ENCODE measurements at regions not wholly inside any gene's neighbourhood (a gene's known extent, or its start where the extent isn't known, plus 50 kb on each side); places are given as distances from the start of the nearest gene placed in this dataset.

DNA sequence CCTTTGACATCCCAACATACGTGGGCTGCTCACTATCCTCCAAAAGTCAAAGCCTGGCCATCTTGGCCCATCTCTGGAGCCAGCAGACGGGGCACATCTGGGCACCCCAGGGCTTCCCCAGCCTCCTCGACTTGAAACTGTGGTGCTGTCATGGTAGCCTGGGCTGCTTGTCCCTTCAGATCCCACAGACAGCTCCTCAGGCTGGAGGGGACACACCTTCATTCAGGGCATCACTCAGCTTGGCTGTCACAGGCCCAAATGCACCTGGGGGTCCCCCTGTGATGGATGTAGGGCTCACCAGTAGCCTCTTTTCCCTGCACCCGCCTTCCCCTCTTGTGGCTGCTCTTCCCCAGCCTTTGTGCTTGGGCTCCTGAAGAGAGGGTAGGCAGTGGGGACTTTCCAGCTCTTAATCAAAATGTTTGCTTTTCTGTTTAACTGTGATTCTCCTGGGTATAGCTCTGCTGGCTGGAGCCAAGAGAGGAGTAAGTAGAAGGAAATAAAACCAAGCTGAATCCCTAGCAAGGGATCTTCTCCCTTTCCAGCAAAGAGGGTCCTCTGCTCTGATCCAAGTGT, 92.3 kb downstream of the GYPC start:
- DNase-seq, result no peak

DNA sequence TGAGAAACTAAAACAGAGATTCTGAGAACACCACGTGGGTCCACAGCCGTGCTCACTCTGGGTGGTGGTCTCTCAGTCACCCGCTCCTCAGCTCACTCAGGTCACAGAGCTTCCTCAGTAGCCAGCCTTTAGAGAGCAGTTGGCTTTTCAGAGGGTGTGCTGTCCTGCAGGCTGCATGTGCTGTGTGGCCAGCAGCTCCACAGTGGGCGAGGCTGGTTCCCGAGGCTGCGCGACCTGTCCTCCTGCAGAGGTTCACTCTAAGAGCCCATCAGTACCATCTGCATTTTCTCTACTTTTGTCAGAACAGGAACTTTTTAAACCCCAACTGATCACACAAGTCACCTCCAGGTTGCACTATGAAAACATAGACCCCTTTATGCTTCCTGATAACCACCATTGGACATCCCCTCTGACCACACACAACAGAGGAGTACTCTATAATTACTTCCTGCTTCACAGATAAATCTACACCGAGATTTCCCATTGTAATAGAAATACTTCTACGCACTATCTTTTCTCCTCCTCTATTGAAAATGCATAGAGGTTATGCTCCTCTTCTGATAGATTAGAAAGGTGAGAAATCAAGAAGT, 93.1 kb downstream of the GYPC start:
- no peak for DNase-seq

DNA sequence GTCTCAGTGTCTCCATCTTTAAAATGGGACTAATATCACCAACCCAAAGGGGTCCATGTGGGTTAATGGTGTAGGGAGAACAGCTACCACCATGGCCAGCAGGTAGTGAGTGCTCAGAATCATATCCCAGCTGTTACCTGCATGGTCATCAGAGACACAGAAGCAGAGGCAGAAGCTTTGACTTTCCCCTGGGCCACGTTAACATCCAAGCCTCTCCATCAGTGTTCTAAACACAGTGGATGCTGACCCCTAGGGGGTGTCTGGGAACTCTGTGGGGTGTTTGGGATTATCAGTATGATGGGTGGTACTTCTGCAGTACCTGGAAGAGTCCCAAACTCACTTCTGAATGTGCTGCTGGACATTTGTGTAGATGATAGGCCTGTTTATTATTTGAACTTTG, 93.6 kb downstream of the GYPC start:
- DNase-seq, result no peak

DNA sequence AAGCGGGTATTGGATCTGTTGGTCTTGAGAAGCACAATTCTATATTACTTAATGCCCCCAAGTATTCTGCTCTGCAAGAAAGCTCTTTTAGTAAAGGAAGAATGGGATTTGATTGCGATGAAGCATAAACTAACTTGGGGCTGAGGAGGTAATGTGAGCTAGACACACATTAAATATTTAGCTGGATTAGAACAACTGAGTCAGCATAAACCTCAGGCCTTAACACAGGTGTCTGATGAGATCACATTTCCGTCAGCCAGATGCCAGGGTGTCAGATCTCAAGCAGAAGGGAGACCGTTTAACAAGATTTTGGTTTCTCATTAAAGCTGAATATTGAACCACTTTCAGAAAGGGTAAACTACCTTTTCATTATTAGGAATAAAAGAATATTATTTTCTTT, 94.5 kb downstream of the GYPC start:
- DNase-seq, result peak; percentile 29

DNA sequence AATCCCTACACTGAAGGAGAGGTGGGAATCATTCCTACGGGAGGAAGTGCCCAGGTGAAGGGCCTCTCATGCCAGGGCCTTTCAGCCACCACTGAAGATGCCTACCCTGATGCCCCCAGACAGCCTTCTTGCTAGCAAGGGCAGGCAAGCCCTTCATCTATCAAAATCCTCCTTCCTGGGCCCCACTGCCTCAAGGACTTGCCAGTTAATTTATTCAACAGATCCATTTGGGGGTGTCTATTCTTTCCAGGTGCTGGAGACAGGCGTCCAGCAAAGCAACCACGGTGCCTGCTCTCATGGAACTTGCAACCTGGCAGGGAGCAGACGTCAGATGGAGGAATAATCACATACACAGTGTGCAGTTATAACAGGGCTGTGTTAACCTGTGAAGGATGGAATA, 95.5 kb downstream of the GYPC start:
- DNase-seq, result no peak

DNA sequence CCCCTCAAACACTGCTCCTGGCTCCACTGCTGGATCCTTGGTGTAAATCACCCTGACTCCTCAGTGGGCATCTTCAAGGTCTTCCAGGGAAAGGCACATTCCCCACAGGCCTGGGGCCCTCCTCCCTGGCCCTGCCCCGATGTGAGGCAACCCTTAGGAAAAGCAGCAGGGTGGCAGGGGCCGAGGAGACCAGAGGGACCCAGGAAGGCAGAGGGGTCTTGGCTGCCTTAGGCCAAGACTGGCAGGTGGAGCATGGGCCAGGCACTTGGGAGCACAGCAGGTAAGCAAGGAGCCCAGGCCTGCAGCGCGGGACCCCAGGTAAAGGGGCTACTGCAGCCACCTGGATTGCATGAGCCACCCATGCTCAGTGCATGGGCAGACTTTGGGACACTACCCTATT, 96.9 kb downstream of the GYPC start:
- no peak for DNase-seq

DNA sequence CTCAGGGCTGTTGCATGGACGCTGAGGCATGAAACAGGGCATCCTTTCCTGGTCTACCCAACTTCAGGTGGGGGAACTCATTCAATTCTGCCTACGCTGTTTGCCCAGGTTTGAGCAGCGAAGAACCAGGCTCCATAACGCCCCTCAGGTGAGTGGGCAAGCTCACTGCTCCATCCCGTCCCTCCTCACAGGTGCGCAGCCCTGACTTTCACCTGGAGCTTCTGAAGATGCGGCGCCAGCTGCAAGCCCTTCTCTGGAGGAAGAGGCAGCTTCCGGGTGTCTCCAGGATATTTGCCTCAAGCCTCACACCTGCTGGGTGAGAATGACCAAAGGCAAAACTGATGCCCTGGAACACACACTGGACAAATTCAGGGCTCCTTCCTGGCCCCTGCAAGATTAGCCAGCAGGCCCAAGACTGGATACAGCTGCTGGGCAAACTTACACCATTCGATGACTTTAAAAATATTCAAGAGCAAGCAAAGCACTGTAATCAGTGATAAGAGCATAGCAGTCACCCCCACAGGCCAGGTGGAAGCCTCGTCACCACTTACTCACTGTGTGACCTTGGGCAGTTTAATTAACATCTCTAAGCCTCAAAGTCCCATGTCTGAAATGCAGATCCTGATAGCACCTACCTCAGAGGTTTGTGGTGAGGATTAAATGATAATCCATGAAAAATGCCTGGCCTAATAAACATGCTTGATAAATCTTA, 97.7 kb downstream of the GYPC start:
- peak; percentile 26 for DNase-seq

DNA sequence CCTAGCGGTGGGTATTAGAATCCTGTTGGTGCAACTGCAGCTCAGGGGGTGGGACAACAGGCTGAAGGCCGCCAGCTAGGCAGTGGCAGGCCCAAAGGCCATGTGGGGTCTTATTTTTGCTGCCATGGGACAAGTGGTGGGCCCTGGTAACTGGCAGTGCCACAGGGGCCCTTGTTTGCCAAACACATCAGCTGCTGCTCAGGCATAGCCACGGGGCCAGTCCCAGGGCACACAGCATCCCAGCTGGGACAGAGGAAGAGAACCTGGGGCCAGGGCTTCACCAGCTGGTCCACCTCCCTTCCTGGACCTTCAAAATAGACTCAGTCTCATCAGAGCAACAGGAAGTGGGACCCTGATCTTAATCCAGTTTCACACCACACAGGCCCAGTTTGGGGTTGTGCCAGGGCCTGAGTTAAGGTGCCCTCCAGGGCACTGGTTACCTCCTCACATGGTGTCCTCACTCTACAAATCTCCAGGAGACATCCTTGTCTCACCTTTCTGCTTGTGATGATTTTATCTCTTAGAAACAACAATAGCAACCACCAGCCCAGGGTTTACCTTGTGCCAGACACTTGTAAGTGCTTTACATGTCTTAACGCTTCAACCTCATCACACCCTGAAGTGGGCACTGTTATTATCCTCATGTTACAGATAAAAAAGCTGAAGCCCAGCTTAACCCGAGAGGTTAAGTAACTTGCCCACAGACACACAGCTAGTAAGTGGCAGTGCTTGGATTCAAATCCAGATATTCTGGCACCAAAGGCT, 98.5 kb downstream of the GYPC start:
- DNase-seq, result no peak

DNA sequence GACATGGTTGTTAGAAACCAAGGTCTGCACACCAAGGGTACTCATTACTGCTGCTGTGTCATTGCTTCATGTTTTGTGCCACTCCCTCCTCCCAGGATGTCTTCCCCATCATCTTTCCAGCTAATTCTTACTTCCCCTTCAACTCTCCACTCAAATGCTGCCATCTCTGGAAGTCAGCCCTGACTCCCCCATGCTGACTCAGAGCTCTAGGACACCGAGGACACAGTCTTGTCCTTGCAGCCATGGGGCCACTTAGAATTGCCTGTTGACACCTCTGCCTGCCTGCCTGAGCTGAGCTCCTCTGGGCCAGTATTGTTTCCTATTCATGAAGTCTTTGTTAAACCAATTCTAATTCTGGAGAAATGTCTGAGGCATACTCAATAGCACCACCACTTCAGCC, 100.2 kb downstream of the GYPC start:
- DNase-seq, result no peak

DNA sequence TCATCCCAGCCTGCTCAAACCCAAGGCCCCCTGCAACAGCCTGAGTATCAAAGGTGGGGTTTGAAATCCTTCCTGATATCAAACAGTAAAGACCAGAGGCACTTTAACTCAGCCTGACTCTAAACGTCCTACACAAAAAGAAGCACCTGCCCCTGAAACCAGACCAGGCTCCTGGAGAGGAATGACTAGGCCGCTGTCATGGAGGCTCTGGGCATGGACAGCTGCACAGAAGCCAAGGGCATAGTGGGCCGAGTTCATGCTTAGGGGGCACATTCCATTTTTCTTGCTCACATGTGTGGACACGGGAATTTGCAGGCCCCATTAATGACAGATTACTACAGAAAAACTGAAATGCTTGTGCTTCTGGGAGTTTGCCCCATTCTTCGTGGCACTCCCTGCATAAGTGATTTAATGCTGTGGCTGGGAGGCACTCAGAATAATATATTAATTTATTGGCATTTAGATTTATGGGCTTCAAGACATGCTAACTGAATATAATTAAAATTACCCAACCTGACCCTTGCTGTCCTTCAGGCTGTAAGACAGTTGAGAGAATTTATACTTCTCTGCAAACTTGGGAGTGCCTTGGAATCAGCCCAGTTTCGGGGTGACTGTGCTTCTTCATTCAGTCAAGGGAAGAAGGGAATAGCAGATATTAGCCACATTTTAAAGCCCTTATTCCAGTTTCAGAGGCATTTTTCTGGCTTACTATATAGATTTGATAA, 105.5 kb downstream of the GYPC start:
- DNase-seq, result no peak

DNA sequence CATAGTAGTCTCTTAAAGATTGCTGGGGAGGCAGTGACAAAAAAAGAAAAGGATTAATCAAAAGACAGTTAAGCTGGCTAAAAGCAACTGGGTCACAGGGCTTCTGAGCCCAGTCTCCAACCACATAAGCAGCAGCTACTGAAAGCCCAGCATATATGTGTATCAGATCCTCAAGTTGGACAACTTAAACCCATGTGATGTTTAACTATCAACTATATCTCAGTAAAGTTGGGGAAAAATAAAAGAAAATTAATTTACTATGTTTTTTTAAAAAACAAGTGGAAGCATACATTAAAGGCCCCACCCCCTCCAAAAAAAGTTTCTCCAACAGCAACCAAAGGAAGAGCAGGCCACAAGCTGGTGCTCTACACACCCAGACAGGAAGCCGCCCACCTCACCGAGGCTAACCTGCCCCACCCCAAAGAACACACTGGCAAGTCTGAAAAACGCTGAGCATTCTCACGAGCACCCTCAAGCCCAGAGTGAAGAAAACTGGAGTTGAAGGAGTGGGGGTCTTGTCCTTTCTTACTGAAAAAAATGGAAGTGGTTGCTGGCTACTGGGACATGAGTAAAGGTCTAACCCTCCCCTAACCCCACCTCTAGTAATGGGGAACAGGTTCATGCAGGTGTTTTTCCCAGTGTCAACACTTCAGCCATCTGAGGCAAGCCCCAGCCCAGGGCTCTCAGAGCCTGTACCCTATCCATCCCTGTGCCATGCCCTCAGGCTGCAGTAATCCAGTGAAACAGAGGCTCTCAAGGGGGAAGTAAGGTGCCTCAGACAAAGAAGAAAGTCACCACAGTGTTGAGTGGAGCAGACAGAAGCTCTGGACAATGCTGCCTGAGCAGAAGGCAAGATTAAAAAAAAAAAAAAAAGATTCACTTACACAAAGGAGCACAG, 106.3 kb downstream of the GYPC start:
- DNase-seq, result no peak

DNA sequence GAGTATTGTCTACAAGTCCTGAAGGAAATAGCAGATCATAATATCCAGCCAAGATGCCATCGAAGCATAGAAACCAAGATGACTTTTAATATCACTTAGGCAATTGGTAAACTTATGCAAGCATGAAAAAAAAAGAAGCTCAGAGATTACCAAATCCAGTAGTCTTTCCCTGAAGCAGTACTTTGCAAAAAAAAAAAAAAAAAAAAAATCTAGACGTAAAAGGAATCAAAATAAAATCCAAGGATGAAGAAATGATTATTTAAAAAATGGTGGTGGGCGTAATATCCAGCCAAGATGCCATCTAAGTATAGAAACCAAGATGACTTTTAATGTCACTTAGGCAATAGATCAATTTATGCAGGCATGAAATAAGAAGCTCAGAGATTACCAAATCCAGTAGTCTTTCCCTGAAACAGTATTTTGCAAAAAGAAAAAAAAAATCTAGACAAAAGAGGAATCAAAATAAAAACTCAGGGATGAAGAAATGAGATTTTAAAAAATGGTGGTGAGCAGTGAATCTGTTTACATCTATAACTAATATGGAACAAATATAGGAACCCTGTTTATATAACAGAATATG, 108.8 kb downstream of the GYPC start:
- no peak for DNase-seq

DNA sequence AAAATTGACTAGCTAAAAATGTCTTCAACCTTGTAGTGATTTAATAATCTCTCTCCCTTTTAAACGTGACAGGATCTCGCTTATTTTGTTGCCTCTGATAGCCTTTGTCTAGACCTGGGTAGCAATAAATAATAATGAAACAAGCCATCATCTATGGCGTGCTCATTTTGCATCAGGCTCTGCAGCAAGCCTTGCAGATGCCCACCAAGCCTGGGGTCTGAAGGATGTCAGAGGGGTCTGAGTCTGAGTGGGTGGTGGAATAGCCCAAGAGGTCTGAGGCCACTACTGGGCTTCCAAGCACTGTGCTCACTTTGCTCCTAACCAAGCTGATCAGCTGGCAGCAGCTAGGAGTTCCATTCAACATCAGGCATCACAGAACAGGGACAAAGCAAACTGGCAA, 109.4 kb downstream of the GYPC start:
- no peak for DNase-seq

DNA sequence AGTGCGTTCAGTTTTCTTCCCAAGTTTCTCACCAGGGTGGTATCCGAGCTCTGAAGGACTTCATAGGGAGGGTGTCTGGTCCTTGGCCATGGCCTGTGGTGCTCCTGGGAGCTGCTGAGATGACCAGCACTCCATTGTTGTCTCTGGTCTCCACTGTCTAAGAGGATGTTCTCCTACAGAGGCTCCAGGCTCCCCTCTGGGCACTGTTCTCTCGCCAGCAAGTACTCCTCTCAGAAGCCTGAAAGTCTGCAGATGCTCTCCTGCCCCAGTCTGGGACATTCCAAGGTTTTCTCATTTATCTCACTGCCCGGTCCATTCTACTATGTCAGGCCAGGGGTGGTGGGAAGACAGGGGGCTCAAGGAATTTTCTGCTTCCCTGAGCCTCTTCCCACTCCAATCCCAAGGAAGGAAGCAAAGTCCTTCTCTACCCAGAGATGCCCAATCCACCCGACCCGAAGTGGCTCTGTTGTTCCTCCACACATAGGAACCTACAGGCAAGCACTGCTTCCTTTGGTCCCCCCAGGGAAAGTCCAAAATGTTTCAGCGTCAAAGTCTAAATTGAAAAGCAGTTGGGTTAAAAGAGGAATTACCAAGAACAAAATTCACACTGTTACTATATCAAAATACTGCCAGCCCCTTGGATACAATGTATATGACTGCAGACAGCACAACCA, 110.5 kb downstream of the GYPC start:
- no peak for DNase-seq

DNA sequence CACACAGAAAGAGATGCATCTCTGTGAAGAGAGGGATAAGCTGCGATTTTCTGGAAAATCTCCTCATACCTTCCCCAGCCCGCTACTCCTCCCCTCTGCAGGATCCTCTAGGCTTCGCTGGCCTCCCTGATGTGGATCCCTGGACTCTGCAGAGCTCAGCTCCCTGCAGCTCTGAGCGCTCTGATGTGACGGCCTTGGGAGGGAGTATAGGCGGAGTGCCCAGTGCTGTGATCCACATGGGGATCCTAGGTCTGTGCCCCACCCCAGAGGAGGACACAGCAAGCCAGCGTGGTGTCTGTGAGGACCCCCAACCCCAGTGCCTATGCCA, 111.0 kb downstream of the GYPC start:
- no peak for DNase-seq

DNA sequence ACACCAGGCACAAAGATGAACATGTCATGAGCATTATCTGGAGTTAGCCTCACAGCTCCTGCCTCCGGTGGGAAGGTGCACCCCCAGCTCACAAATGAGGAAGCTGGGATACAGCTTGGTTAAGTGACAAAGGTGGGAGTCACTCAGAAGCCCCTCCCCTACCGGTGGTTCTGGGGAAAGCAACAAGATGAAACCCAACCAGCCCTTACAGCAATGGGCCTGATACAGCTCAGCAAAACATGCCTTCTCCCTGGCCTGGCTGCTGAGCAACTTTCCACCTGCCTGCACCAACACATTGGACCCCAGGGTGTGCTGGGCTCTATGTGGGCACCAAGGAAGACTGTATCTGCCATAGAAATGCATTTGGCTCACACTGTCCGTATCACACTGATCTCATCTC, 113.2 kb downstream of the GYPC start:
- DNase-seq, result no peak

DNA sequence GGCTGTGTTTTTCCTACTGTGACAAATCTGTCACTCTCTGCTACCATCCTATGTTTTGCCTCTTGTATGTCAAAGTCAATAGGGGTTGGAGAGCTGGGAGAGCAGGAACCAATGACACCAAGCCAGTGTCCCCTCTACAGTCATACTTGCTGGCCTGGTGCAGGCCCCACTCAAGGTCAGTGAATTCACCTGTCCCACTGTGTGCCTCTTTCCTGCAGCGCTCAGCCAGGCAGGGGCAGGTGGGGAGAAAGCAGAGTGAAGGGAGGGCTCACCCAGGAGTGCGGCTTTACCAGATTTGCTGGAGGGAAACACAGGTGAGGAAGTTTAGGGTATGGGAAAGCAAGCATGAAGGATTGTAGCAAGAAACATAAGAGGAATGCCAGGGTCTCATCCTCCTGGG, 114.5 kb downstream of the GYPC start:
- no peak for DNase-seq

DNA sequence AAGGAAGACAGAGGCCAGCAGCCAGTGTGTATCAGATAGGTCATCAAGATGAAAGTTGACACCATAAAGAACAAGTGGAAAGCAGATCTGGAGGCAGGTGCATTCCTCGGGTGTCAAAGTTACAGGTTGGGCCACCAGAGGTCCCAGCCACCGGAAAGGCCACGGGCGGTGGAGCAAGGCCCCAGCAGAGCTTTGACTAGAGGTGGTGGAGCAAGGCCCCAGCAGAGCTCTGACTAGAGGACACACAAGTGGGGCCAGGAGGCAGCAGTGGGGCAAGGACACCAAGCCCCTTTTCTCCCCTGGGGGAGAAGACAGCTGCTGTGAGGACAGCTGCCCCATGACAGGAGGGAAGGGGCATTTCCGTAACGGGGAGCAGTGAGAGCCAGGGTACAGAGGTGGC, 115.1 kb downstream of the GYPC start:
- no peak for DNase-seq

DNA sequence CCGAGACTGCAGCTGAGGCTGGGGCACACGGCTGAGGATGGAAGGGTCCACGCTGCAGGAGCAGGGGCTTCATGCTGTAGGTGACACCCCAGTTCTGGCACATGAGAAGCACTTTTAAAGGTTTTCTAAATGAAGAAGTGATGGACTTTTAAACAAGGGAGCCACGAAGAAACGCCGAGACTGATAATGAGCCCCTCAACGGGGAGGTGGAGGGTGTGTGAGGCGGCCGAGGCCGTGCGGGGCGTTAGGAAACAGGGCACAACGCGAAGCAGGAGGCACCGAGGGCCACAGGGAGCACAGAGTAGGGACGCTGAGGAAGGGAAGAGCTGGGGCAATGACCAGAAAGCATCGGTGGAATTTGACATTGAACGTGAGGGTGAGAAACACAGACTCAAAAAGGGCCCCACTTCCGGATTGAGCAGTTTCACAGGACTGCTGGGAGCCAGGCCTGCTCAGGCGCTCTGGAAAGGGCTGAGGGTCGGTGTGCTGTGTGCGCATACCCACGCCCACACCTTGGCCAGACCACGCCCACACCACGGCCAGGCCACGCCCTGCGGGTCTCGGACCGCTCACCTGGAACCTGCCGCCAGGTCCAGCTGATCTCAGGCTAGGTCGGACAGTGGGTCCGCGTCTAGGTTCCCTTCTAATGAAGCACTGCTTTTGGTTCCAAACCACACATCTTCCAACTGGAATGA, 115.7 kb downstream of the GYPC start:
- DNase-seq, result no peak

DNA sequence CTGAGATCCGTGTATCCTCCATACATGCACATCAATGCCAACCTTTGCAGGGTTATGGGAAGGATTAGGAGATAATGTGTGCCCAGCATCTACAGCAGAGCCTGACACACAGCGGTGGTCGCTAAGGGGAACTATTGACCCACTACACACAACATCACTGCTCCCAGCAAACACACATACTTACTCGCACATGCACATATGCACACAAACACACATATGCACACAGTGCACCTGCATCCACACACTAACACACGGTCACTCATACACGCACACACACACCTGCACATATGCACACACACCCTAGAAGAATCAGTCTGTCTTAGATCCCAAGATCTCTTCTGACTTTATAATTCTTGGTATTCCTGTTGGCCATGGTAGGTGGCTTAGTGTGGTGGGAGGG, 118.3 kb downstream of the GYPC start:
- DNase-seq, result no peak

DNA sequence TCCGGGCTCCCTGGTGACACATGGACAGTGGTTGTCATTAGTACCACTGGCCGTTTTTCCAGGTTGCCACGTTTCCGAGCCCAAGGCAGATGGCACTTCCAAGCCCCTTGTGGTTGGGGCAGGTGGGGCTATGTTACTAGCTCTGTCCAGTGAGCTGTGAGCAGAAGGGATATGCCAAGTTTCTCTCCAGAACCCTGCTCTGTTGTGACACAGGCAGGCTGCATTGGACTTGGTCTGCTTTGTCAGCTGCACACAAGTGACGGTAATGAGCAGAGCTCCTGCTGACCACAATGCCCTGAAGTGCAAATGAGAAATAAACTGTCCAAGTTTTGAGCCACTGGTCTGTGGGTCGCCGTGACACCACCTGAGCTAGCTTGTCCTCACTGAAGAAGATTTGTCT, 118.8 kb downstream of the GYPC start:
- DNase-seq, result no peak

Measured in NCI-H510A treated with DMSO at 0.1 percent for 48 hours (cell line).